Activated CD8-positive, alpha-beta memory T cell treated with anti-CD3 and anti-CD28 coated beads, Interleukin-2, amount 50 U/mL, for 4 hours (primary cell): ENCODE measurements at regions not wholly inside any gene's neighbourhood (a gene's known extent, or its start where the extent isn't known, plus 50 kb on each side); places are given as distances from the start of the nearest gene placed in this dataset.
"Not testable (repeated sequence)": the region's sequence is repeated elsewhere in the genome, so short reads cannot be mapped to it uniquely, and the experiment has no call there.

Experiments used
- DNase-seq: peaks from one replicate; pipeline ENCODE4 v3.0.0-alpha.2; 2020

GRCh38 chr1:14143777-14144176 lies 443.8 kb downstream of the PRDM2 start:
- no peak for DNase-seq

- no peak for DNase-seq
Measured at GRCh38 chr1:14148526-14148925, 448.5 kb downstream of the PRDM2 start.

DNA sequence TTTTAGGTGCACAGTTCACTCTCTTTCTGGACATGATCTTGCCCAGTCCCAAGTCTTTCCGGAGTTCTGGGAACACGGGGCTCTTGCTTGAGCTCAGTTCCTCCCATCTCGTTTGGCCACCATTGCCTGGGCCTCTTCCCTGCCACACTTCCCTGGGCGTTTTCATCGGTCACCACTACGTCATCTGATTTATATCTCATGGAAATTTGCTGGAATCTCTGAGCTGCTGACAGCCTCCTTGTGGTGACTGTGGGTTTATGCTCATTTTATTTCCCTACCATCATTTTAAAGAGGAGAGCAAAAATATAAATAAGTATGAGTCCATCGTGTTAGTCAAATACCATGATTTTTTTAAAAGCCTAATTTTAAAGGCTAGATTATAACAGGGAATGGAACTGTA lies 449.1 kb upstream of the KAZN start:
- DNase-seq: no peak

- DNase-seq: no peak
Measured at GRCh38 chr1:14156543-14156942, 441.9 kb upstream of the KAZN start.

- DNase-seq: no peak
Measured at GRCh38 chr1:14160781-14161180, 437.7 kb upstream of the KAZN start.

- DNase-seq: no peak
Measured at GRCh38 chr1:14163246-14163645, 435.2 kb upstream of the KAZN start.

DNA sequence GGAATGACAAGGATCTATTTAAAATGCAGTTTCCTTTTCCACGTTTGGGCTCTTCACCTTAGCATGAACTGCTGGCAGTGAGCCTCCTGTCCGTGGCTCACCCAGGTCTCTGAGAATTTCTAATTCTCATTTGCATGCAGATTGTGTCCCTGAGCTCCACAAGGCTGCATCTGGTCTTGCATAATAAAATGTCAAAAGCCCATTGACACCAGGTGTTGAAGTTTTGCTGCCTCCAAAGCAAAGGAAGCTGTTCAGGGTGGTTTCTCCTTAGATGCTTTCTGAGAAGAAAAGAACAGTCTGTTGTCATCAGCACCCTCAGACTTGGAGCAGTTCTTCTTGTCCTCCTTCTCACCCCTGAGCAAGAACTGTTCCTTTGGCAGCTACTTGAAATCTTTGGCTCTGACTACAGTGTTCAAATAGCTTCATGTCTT lies 433.1 kb upstream of the KAZN start:
- no peak for DNase-seq

- DNase-seq: no peak
Measured at GRCh38 chr1:14167884-14168283, 430.6 kb upstream of the KAZN start.

DNA sequence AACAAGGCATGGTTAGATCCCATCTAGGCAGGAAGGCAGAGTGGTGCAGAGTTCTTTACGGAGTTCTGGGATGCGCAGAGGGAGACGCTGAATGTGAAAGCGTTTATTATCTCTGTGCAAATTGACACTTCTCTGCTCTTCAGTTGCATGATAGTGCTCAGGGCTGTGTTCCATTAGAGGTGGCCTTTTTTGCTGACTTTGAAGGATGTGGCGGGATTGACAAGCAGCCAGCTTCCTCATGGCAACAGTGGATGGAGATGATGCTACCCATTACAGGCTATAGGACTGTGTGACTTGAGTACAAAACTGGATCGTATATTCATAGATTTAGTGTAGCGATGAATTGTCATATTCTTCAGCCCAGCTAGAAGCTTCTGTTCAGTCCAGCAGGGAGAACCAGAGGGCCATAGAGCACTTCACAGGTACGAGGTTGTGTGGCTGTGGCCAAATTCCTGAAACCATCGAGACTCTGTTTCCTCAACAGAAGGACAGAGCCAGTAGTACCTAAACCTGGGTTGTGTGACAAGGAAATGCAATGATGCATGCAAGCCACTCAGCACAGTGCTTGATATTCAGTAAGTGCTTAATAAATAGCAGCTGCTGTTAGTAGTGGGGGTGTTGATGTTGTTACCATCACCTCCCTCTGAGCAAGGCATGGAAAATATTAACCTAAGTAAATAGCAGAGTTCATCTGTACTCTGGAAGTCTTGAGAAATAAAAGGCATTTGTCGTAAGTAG lies 430.0 kb upstream of the KAZN start:
- DNase-seq: no peak

GRCh38 chr1:14173598-14173997 lies 424.9 kb upstream of the KAZN start:
- no peak for DNase-seq

DNA sequence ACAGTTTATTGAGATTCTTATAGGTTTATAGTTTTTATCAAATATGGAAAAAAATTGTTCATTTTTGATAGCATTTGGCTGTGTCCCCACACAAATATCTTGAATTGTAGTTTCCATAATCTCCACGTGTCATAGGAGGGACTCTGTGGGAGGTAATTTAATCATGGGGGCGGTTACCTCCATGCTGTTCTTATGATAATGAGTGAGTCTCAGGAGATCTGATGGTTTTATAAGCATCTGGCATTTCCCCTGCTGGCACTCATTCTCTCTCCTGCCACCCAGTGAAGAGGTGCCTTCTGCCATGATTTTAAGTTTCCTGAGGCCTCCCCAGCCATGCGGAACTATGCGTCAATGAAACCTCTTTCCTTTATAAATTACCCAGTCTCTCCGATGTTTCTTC lies 420.6 kb upstream of the KAZN start:
- DNase-seq: not testable (repeated sequence)

- DNase-seq: no peak
Measured at GRCh38 chr1:14180738-14181137, 417.7 kb upstream of the KAZN start.

GRCh38 chr1:14181191-14181795 lies 417.2 kb upstream of the KAZN start:
- no peak for DNase-seq

DNA sequence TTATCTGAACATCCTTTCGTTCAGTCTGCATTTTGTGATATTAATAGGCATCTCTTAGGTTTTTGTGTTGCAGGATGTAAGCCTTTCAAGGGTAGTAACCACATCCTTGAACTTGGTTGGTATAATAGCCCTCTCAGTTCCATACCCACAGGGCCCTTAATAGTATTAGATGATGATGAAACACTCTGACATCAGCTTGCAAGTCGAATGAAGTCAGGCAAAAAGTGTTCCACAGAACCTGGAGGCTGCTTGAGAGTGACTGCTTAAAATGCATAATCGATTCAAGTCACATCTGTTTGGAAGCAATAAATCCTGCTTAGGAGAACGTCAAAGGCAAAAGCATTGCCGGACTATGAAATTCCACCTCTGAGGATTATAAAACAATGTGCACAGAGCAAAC lies 415.6 kb upstream of the KAZN start:
- no peak for DNase-seq

DNA sequence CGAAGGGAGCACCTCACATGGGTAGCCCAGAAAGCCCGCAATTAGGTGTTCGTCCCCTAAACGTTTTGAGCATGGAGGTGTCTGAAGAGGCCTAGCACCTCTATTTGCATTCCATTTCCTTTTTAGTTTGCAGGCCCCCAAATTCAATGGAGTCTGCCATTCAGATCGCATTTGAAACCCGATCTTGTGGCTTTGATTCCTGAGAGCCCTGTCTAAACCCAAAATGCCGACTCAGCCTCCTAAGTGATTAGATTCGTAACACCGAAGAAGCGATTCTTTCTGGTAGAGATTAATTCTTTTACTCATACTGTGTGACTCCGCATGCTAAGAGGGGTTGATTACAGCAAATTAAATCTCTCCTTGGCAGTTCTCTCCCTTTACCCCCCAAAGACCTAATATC lies 415.2 kb upstream of the KAZN start:
- DNase-seq: no peak

DNA sequence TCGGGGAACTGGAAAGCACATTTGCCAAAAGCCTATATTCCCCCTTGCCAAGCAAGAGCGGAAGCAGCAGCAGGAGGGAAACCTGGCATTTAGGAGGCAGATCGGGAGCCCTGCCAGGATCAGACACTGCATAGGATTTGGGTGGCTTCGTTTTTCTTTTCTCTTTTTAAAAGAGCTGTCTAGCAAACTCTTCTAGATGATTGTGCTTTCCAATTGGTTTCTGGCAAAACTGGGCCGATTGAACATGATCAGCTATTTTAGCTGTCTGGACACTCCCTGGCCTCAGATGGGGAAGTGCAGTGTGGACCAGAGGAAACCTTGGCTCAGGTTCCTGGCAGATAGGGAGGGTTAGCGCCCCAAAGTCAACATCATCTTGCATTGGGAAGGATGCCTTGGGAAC lies 414.0 kb upstream of the KAZN start:
- DNase-seq: no peak

DNA sequence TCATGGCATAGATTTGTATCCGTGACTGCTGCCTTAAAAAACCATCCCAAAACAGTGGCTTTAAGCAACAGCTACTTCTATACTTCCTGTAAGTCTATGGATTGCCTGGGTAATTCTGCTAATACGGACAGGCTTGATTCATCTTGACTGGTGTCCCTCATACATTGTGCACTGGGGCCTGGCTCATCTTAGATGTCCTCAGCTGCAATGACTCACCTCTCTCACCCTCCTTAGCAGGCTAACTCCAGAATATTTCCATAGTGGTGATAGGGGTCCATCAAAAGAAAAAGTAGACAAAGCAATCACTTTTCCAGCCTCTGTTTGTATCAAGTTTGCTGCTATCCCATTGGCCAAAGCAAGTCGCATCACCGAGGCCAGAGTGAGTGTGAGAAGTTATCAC lies 409.1 kb upstream of the KAZN start:
- DNase-seq: no peak

DNA sequence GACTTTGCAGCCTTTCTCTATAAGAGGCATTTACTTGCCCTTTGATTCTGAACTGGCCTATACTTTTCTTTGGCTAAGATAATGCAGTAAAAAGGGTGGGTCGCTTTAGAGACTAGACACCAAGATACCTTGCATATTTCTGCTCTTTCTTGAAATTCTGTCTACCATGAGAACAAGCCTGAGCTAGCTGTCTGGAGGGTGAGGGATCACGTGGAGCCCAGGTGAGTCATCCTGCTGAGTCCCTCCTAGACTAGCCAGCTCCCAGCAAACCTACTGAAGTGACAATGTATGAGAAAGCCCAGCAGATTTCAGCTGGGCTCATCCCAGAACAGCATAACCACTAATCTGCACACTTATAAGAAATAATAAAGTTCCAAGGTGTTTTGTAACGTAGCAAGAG lies 408.0 kb upstream of the KAZN start:
- no peak for DNase-seq

DNA sequence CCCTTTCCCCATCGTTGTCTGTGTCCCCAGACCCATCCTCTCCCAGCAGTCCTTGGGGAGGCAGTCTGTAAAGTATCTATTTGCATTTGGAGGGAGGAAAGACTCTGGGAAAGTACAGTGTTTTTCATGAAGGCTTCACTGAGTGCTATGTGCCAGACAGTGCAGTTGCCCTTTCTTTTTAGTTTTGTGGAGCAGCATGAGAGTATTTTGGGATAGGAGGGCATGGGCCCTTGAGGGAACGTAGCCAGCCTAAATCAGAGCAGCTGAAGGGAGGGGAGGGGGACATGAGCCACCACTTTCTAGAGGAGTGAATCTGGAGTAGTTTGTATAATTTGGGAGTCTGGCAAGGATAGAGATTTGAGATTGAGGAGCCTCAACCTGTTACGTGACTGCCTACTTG lies 404.0 kb upstream of the KAZN start:
- no peak for DNase-seq

GRCh38 chr1:14205066-14205465 lies 393.4 kb upstream of the KAZN start:
- DNase-seq: no peak

DNA sequence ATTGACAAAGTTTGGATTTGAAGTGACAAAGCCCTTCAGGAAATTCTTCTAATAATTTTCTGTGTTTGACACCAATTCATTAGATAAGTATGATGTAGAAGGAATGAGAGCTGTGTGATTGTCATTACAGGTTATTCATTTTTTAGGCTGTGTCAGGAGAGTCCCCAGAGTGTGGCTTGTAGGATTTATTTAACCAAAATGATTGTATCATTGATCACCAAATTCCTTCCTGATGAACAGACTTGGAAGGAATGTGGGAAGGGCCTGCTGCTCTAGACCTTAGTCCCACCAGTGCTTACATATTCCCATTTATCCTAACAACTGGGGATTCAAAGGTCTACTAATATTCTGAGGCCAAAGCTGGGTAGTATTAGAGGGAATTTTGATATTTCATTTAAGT lies 383.3 kb upstream of the KAZN start:
- no peak for DNase-seq

- DNase-seq: no peak
Measured at GRCh38 chr1:14217384-14217783, 381.1 kb upstream of the KAZN start.

- no peak for DNase-seq
Measured at GRCh38 chr1:14220324-14220723, 378.2 kb upstream of the KAZN start.

- no peak for DNase-seq
Measured at GRCh38 chr1:14220811-14221210, 377.7 kb upstream of the KAZN start.

GRCh38 chr1:14222086-14222485 lies 376.4 kb upstream of the KAZN start:
- no peak for DNase-seq
